K562 (cell line): ENCODE measurements at regions not wholly inside any gene's neighbourhood (a gene's known extent, or its start where the extent isn't known, plus 50 kb on each side); places are given as distances from the start of the nearest gene placed in this dataset.

ENCODE experiments used
- CEBPB ChIP-seq: fragments of 450-650 bp; IDR thresholded peaks from 2 replicates; pipeline ENCODE4 v1.6.1; 2016; ENCODE audit warnings: missing genetic modification characterization, missing compliant biosample characterization
- CTCF ChIP-seq, 3 experiments: IDR thresholded peaks in 2 of 3; conservative IDR thresholded peaks in 1 of 3; 2 replicates each; pipeline ENCODE4 v1.5.1; 2011 to 2012; ENCODE audit warnings: low read length in 3 of 3, mild to moderate bottlenecking in 3 of 3, control low read depth in 2 of 3, improper control_type of control experiment in 1 of 3, inconsistent platforms in 1 of 3, low read depth in 1 of 3, mixed read lengths in 1 of 3, moderate library complexity in 1 of 3; ENCODE audit not compliant: insufficient read depth in 2 of 3
- ELK1 ChIP-seq: sonication (generic); formaldehyde crosslinking; IDR thresholded peaks from 2 replicates; pipeline ENCODE4 v1.8.1; 2022; ENCODE audit warnings: missing genetic modification reagents
- FOS ChIP-seq: IDR thresholded peaks from 3 replicates; pipeline ENCODE4 v1.6.1; 2011; ENCODE audit not compliant: insufficient read length; ENCODE audit errors: extremely low read depth
- FOXK2 ChIP-seq, 2 experiments: fragments of 450-650 bp; IDR thresholded peaks in 1 of 2; conservative IDR thresholded peaks in 1 of 2; 2 replicates each; pipeline ENCODE4 v1.6.1; 2016; ENCODE audit warnings: low read depth in 2 of 2, mild to moderate bottlenecking in 1 of 2
- MAFF ChIP-seq: IDR thresholded peaks from 2 replicates; pipeline ENCODE4 v1.6.1; 2012; ENCODE audit warnings: low read length, improper control_type of control experiment
- MNT ChIP-seq, 2 experiments: fragments of 450-650 bp; conservative IDR thresholded peaks; 2 replicates each; pipeline ENCODE4 v1.6.1; 2017; ENCODE audit warnings: mild to moderate bottlenecking in 2 of 2, moderate library complexity in 2 of 2
- POLR2AphosphoS5 ChIP-seq: IDR thresholded peaks from 2 replicates; pipeline ENCODE4 v1.6.1; 2011; ENCODE audit warnings: mild to moderate bottlenecking, low read depth, low read length, moderate library complexity; ENCODE audit not compliant: control insufficient read depth, insufficient read depth
- STAG1 ChIP-seq: sonication (generic); formaldehyde crosslinking; IDR thresholded peaks from 2 replicates; pipeline ENCODE4 v1.5.0; 2020; ENCODE audit warnings: missing genetic modification reagents, borderline replicate concordance
- ZNF121 ChIP-seq: sonication (generic); formaldehyde crosslinking; conservative IDR thresholded peaks from 2 replicates; pipeline ENCODE4 v1.8.0; 2022; ENCODE audit warnings: missing genetic modification reagents

GRCh38 chr7:157476654-157477549, 140.1 kb downstream of the DNAJB6 start:
- no peak for TF ChIP-seq CTCF (IDR thresholded peaks at IDR 0.05 in 2 of 3, conservative IDR thresholded peaks at IDR 0.05 in 1 of 3; ENCODE audit: insufficient read depth in 2 of 3, low read depth in 1 of 3, low read length in 3 of 3)
- no peak for TF ChIP-seq CEBPB (tag)
- TF ChIP-seq ELK1 (CRISPR knock-in tag): no peak
- no peak for TF ChIP-seq FOXK2 (conservative IDR thresholded peaks at IDR 0.05 in 1 of 2, IDR thresholded peaks at IDR 0.05 in 1 of 2; ENCODE audit: low read depth in 2 of 2)
- no peak for TF ChIP-seq MAFF
- TF ChIP-seq MNT (conservative IDR thresholded peaks at IDR 0.05): no peak
- no peak for TF ChIP-seq POLR2AphosphoS5
- TF ChIP-seq STAG1: no peak
- TF ChIP-seq FOS: no peak
- no peak for TF ChIP-seq ZNF121 (CRISPR knock-in tag)
